K562 (cell line): ENCODE measurements at regions not wholly inside any gene's neighbourhood (a gene's known extent, or its start where the extent isn't known, plus 50 kb on each side); places are given as distances from the start of the nearest gene placed in this dataset.

Source experiments
- ATAC-seq: fragments of 200-7000 bp; cut with Tn5 transposase; 3 replicates; pipeline ENCODE4 v1.9.1; 2020; ENCODE audit warnings: moderate library complexity
- BruUV-seq: library from RNA; stranded (reverse); fragments of 400-500 nt; replicated peaks from 2 replicates; lab custom pipeline; 2021; lab: Mats Ljungman, UMichigan
- CTCF ChIA-PET: fragments of 300-600 bp; formaldehyde crosslinking; extraction: SDS; loops from one replicate; lab custom pipeline; 2021; ENCODE audit warnings: low intra/inter-chr PET ratio; lab: Yijun Ruan, JAX
- POLR2A ChIA-PET: fragments of 300-600, 350-650 bp; sonication (Branson Sonifier 250); formaldehyde crosslinking; extraction: SDS; loops from one replicate; lab custom pipeline; 2021; ENCODE audit warnings: antibody characterized with exemption, inconsistent platforms; lab: Yijun Ruan, JAX
- DNase-seq, 4 experiments: peaks; one replicate each; pipeline versions ENCODE4 v3.0.0 to v3.0.0-alpha.2; 2011 to 2018; ENCODE audit warnings: low spot score in 3 of 4, mixed read lengths in 3 of 4; ENCODE audit errors: extremely low read depth in 1 of 4
- FAIRE-seq: peaks from 2 replicates; lab custom pipeline; 2011; peaks lifted over from hg19 to GRCh38; lab: Jason Lieb, UNC
- H2AFZ ChIP-seq: 2 replicates; pipeline ENCODE4 v1.6.0; 2011; ENCODE audit warnings: low read depth, low read length, control low read depth, inconsistent platforms
- H3K27ac ChIP-seq: fragments of 200-600 bp; 3 replicates; pipeline ENCODE4 v1.8.0; 2011; ENCODE audit warnings: low read depth, mild to moderate bottlenecking, control low read depth, inconsistent platforms, low read length, moderate library complexity, mixed read lengths; ENCODE audit errors: extremely low read depth
- H3K27me3 ChIP-seq, 2 experiments: fragments of 300-600 bp in 1 of 2; 2 replicates in 1 of 2; 3 replicates in 1 of 2; pipeline versions ENCODE4 v1.6.0 to v1.8.0; 2011; ENCODE audit warnings: inconsistent platforms in 2 of 2, low read length in 2 of 2, mild to moderate bottlenecking in 1 of 2, mixed read lengths in 1 of 2, moderate library complexity in 1 of 2; ENCODE audit not compliant: control insufficient read depth in 2 of 2, insufficient read depth in 2 of 2
- H3K36me3 ChIP-seq: fragments of 300-600 bp; 3 replicates; pipeline ENCODE4 v1.8.0; 2011; ENCODE audit warnings: mild to moderate bottlenecking, low read length, inconsistent platforms; ENCODE audit not compliant: control insufficient read depth, insufficient read depth
- H3K4me1 ChIP-seq, 2 experiments: fragments of 200-600 bp in 1 of 2; replicated peaks in 1 of 2; 2 replicates in 1 of 2; 3 replicates in 1 of 2; pipeline versions ENCODE4 v1.5.1 to v1.8.0; 2011; ENCODE audit warnings: inconsistent platforms in 2 of 2, low read length in 2 of 2, mild to moderate bottlenecking in 1 of 2, mixed read lengths in 1 of 2, moderate library complexity in 1 of 2; ENCODE audit not compliant: control insufficient read depth in 2 of 2, insufficient read depth in 2 of 2
- H3K4me2 ChIP-seq: 2 replicates; pipeline ENCODE4 v1.6.1; 2011; ENCODE audit warnings: low read length, control low read depth, inconsistent platforms, mixed read lengths; ENCODE audit not compliant: insufficient read depth
- H3K4me3 ChIP-seq: fragments of 200-600 bp; sonication (generic), shearing (Covaris generic); 2 replicates; pipeline ENCODE4 v1.5.1; 2016; ENCODE audit warnings: control low read depth, inconsistent platforms
- H3K79me2 ChIP-seq: fragments of 200-600 bp; 3 replicates; pipeline ENCODE4 v1.8.0; 2011; ENCODE audit warnings: low read length, inconsistent platforms; ENCODE audit not compliant: control insufficient read depth, insufficient read depth
- H3K9ac ChIP-seq, 2 experiments: 2 replicates each; pipeline versions ENCODE4 v1.6.0 to v1.6.1; 2011; ENCODE audit warnings: low read depth in 2 of 2, low read length in 2 of 2, control low read depth in 1 of 2, inconsistent platforms in 1 of 2, mild to moderate bottlenecking in 1 of 2, mixed read lengths in 1 of 2; ENCODE audit not compliant: insufficient read depth in 1 of 2
- H3K9me1 ChIP-seq: one replicate; pipeline ENCODE4 v1.6.0; 2011; ENCODE audit warnings: inconsistent platforms, mild to moderate bottlenecking, low read length, moderate library complexity; ENCODE audit not compliant: control insufficient read depth, insufficient read depth
- H3K9me3 ChIP-seq: replicated peaks from 2 replicates; pipeline ENCODE4 v1.5.1; 2011; ENCODE audit warnings: low read depth, low read length, inconsistent platforms; ENCODE audit not compliant: control insufficient read depth, insufficient read depth
- H4K20me1 ChIP-seq: replicated peaks from 2 replicates; pipeline ENCODE4 v1.6.1; 2011; ENCODE audit warnings: low read length, inconsistent platforms, mixed read lengths; ENCODE audit not compliant: control insufficient read depth, insufficient read depth
- CBX8 ChIP-seq: fragments of 200-600 bp; sonication (generic); IDR thresholded peaks from 2 replicates; pipeline ENCODE4 v1.6.1; 2012; ENCODE audit warnings: borderline replicate concordance, mixed run types, low read depth, mild to moderate bottlenecking, moderate library complexity, mixed read lengths, low read length, control low read depth, inconsistent platforms; ENCODE audit not compliant: poor library complexity, severe bottlenecking; ENCODE audit errors: extremely low read depth
- CTBP1 ChIP-seq: fragments of 450-650 bp; IDR thresholded peaks from 2 replicates; pipeline ENCODE4 v1.6.1; 2016; ENCODE audit warnings: borderline replicate concordance
- FOXM1 ChIP-seq, 2 experiments: fragments of 450-650 bp in 1 of 2; sonication (generic) in 1 of 2; formaldehyde crosslinking in 1 of 2; IDR thresholded peaks; 2 replicates each; pipeline versions ENCODE4 v1.6.1 to v1.9.0; 2017 to 2022; ENCODE audit warnings: low read depth in 2 of 2, mild to moderate bottlenecking in 2 of 2, missing genetic modification reagents in 1 of 2, moderate library complexity in 1 of 2
- HEY1 ChIP-seq: fragments of 250-450 bp; sonication (Bioruptor Pico); IDR thresholded peaks from 2 replicates; pipeline ENCODE4 v1.5.0; 2020; ENCODE audit warnings: mild to moderate bottlenecking, moderate library complexity, borderline replicate concordance
- NCOR1 ChIP-seq: fragments of 450-650 bp; IDR thresholded peaks from 2 replicates; pipeline ENCODE4 v1.6.1; 2016; ENCODE audit warnings: mild to moderate bottlenecking, moderate library complexity
- VEZF1 ChIP-seq: fragments of 200-800 bp; sonication (Bioruptor generic); IDR thresholded peaks from 2 replicates; pipeline ENCODE4 v1.6.1; 2017; ENCODE audit warnings: missing genetic modification characterization, missing compliant biosample characterization
- ZBTB17 ChIP-seq: fragments of 450-650 bp; formaldehyde crosslinking; IDR thresholded peaks from 2 replicates; pipeline ENCODE4 v1.4.0; 2020; ENCODE audit warnings: mild to moderate bottlenecking
- ZBTB26 ChIP-seq: fragments of 450-650 bp; formaldehyde crosslinking; IDR thresholded peaks from 2 replicates; pipeline ENCODE4 v1.4.0; 2022; ENCODE audit warnings: missing genetic modification characterization
- ZC3H4 ChIP-seq: sonication (generic); formaldehyde crosslinking; IDR thresholded peaks from 2 replicates; pipeline ENCODE4 v1.9.0; 2021; ENCODE audit warnings: missing genetic modification reagents, borderline replicate concordance
- ZNF143 ChIP-seq: sonication (generic); formaldehyde crosslinking; IDR thresholded peaks from 2 replicates; pipeline ENCODE4 v1.9.0; 2022; ENCODE audit warnings: mild to moderate bottlenecking, missing genetic modification reagents
- ZNF282 ChIP-seq: sonication (generic); formaldehyde crosslinking; IDR thresholded peaks from 2 replicates; pipeline ENCODE4 v1.8.1; 2023; ENCODE audit warnings: missing genetic modification reagents
- WGBS: fragments of 100-300 bp; shearing (Covaris generic); methylation state at CpG from one replicate; pipeline ENCODE4 v1.1.6; 2016; ENCODE audit warnings: low coverage, mixed read lengths; ENCODE audit not compliant: insufficient coverage; ENCODE audit errors: missing lambda C conversion rate; 5-methylcytosine and 5-hydroxymethylcytosine counted together
- in situ Hi-C: fragments of 300-500 bp; cut with MboI; formaldehyde crosslinking; loops from 4 replicates; pipeline ENCODE4 v1.15.0; 2018; ENCODE audit warnings: inconsistent platforms, mixed read lengths
- intact Hi-C: fragments of 100-400 bp; cut with micrococcal nuclease; formaldehyde crosslinking; loops from 2 replicates; pipeline ENCODE4 v1.14.2; 2022

GRCh38 chr4:15327311-15328298 is 100.2 kb upstream of the C1QTNF7 start:
- WGBS, result 1% methylated on average over 7 of the region's 7 CpGs
- H3K79me2 ChIP-seq, result no peaks in the 10 kb centered on the region
- H3K4me1 ChIP-seq, result no peaks in the 10 kb centered on the region
- H3K36me3 ChIP-seq, result no peaks in the 10 kb centered on the region
- no peak overlapping the region for H2AFZ ChIP-seq
- ATAC-seq, result no peak
- H4K20me1 ChIP-seq, result no peaks in the 10 kb centered on the region
- BruUV-seq, result no TSS peak
- H3K4me2 ChIP-seq, result no peak overlapping the region
- ChIA-PET CTCF (no interaction called here), POLR2A (interaction anchor here (0.6 kb wide), 1 partner anchor 967 kb away, joined by 3 read pairs; no protein-coding TSS in a partner anchor)
- no peaks in the 10 kb centered on the region for H3K27me3 ChIP-seq
- no peak overlapping the region for H3K4me3 ChIP-seq
- in situ Hi-C loops (no loop called here), intact Hi-C loops (no loop called here)
- FAIRE-seq, result no peak
- no peak overlapping the region for H3K9ac ChIP-seq
- DNase-seq, result no peak
- no peaks in the 10 kb centered on the region for H3K9me1 ChIP-seq
- TF ChIP-seq ZNF143 (no peak), ZBTB26 (CRISPR knock-in tag) (no peak), ZBTB17 (CRISPR knock-in tag) (no peak), NCOR1 (no peak), HEY1 (no peak), FOXM1 (IDR thresholded peaks at IDR 0.05; ENCODE audit: low read depth) (no peak), FOXM1 (CRISPR knock-in tag; IDR thresholded peaks at IDR 0.05; ENCODE audit: low read depth) (no peak), CTBP1 (no peak), ZNF282 (CRISPR knock-in tag) (no peak), ZC3H4 (no peak), VEZF1 (CRISPR knock-in tag) (no peak), CBX8 (no peak)
- no peaks in the 10 kb centered on the region for H3K9me3 ChIP-seq
- H3K27ac ChIP-seq, result no peak overlapping the region
